IMR-90 (cell line): ENCODE measurements at regions not wholly inside any gene's neighbourhood (a gene's known extent, or its start where the extent isn't known, plus 50 kb on each side); places are given as distances from the start of the nearest gene placed in this dataset.

Experiments
- ATAC-seq: fragments of 200-7000 bp; cut with Tn5 transposase; 2 replicates; pipeline ENCODE4 v1.9.1; 2020; ENCODE audit warnings: low read depth, mild to moderate bottlenecking, moderate library complexity
- BruUV-seq: library from RNA; stranded (reverse); fragments of 400-500 nt; replicated peaks from 2 replicates; lab custom pipeline; 2021; lab: Mats Ljungman, UMichigan
- CTCF ChIA-PET: fragments of 300-600 bp; formaldehyde crosslinking; extraction: SDS; loops from one replicate; lab custom pipeline; 2021; ENCODE audit warnings: antibody characterized with exemption; lab: Yijun Ruan, JAX
- POLR2A ChIA-PET: fragments of 300-600 bp; sonication (Branson Sonifier 250); formaldehyde crosslinking; loops from one replicate; lab custom pipeline; 2022; ENCODE audit warnings: antibody characterized with exemption; ENCODE audit not compliant: unreplicated experiment; lab: Charles Lee
- DNase-seq: peaks from one replicate; pipeline ENCODE4 v3.0.0; 2013
- H2AFZ ChIP-seq: replicated peaks from 2 replicates; pipeline ENCODE3; 2013; ENCODE audit warnings: low read length, mild to moderate bottlenecking; ENCODE audit not compliant: poor library complexity
- H2AK5ac ChIP-seq: 2 replicates; pipeline ENCODE4 v1.6.1; 2013; ENCODE audit warnings: low read depth, low read length, inconsistent platforms
- H2AK9ac ChIP-seq: replicated peaks from 2 replicates; pipeline ENCODE3; 2013; ENCODE audit warnings: mild to moderate bottlenecking, low read depth, low read length, moderate library complexity; ENCODE audit not compliant: poor library complexity
- H2BK120ac ChIP-seq: 2 replicates; pipeline ENCODE4 v1.6.1; 2013; ENCODE audit warnings: low read depth, low read length, inconsistent platforms
- H2BK15ac ChIP-seq: 3 replicates; pipeline ENCODE4 v1.6.1; 2013; ENCODE audit warnings: low read depth, low read length, inconsistent platforms
- H2BK20ac ChIP-seq: 2 replicates; pipeline ENCODE4 v1.6.1; 2013; ENCODE audit warnings: low read depth, mild to moderate bottlenecking, inconsistent platforms, low read length, moderate library complexity
- H2BK5ac ChIP-seq: 2 replicates; pipeline ENCODE4 v1.6.1; 2013; ENCODE audit warnings: mild to moderate bottlenecking, low read depth, low read length, inconsistent platforms; ENCODE audit not compliant: poor library complexity, severe bottlenecking
- H3K14ac ChIP-seq: replicated peaks from 2 replicates; pipeline ENCODE4 v1.6.1; 2013; ENCODE audit warnings: low read depth, low read length, inconsistent platforms
- H3K18ac ChIP-seq: 2 replicates; pipeline ENCODE4 v1.6.1; 2013; ENCODE audit warnings: low read depth, low read length, control low read depth
- H3K23ac ChIP-seq: 2 replicates; pipeline ENCODE4 v1.6.1; 2013; ENCODE audit warnings: low read depth, low read length, inconsistent platforms
- H3K27ac ChIP-seq: 2 replicates; pipeline ENCODE4 v1.5.1; 2013; ENCODE audit warnings: mild to moderate bottlenecking, control low read depth, low read length; ENCODE audit not compliant: insufficient read depth
- H3K27me3 ChIP-seq: 2 replicates; pipeline ENCODE4 v1.6.1; 2013; ENCODE audit warnings: low read length; ENCODE audit not compliant: control insufficient read depth, insufficient read depth
- H3K36me3 ChIP-seq: 2 replicates; pipeline ENCODE4 v1.6.1; 2013; ENCODE audit warnings: low read length, mixed read lengths; ENCODE audit not compliant: control insufficient read depth, insufficient read depth
- H3K4ac ChIP-seq: 2 replicates; pipeline ENCODE4 v1.6.1; 2013; ENCODE audit warnings: low read depth, low read length, inconsistent platforms
- H3K4me1 ChIP-seq: 2 replicates; pipeline ENCODE4 v1.6.1; 2013; ENCODE audit warnings: low read length, mixed read lengths; ENCODE audit not compliant: control insufficient read depth, insufficient read depth
- H3K4me2 ChIP-seq: 2 replicates; pipeline ENCODE4 v1.6.1; 2013; ENCODE audit warnings: low read depth, mild to moderate bottlenecking, control low read depth, low read length, moderate library complexity
- H3K4me3 ChIP-seq: 2 replicates; pipeline ENCODE4 v1.5.1; 2013; ENCODE audit warnings: low read depth, mild to moderate bottlenecking, control low read depth, low read length, moderate library complexity; ENCODE audit not compliant: insufficient read depth
- H3K56ac ChIP-seq: 2 replicates; pipeline ENCODE4 v1.6.1; 2013; ENCODE audit warnings: low read length, inconsistent platforms; ENCODE audit not compliant: insufficient read depth; ENCODE audit errors: extremely low read depth
- H3K79me1 ChIP-seq, 2 experiments: 2 replicates each; pipeline ENCODE4 v1.6.1; 2013; ENCODE audit warnings: low read length in 2 of 2, inconsistent platforms in 1 of 2, low read depth in 1 of 2
- H3K9ac ChIP-seq: 2 replicates; pipeline ENCODE4 v1.6.1; 2013; ENCODE audit warnings: low read depth, low read length, control low read depth
- H3K9me1 ChIP-seq: 2 replicates; pipeline ENCODE4 v1.6.1; 2013; ENCODE audit warnings: low read length, inconsistent platforms; ENCODE audit not compliant: insufficient read depth
- H3K9me3 ChIP-seq: 2 replicates; pipeline ENCODE4 v1.6.1; 2013; ENCODE audit warnings: low read length; ENCODE audit not compliant: control insufficient read depth, insufficient read depth
- H4K20me1 ChIP-seq: 2 replicates; pipeline ENCODE4 v1.6.1; 2013; ENCODE audit warnings: low read length, inconsistent platforms; ENCODE audit not compliant: insufficient read depth
- H4K5ac ChIP-seq: 2 replicates; pipeline ENCODE4 v1.6.1; 2013; ENCODE audit warnings: mild to moderate bottlenecking, low read depth, low read length, control low read depth
- H4K8ac ChIP-seq, 2 experiments: 2 replicates each; pipeline ENCODE4 v1.6.1; 2013; ENCODE audit warnings: low read depth in 2 of 2, low read length in 2 of 2, control low read depth in 1 of 2, inconsistent platforms in 1 of 2
- H4K91ac ChIP-seq: 2 replicates; pipeline ENCODE4 v1.6.1; 2013; ENCODE audit warnings: low read depth, low read length, inconsistent platforms; ENCODE audit not compliant: insufficient read depth
- BHLHE40 ChIP-seq: fragments of 150-350 bp; IDR thresholded peaks from 2 replicates; pipeline ENCODE4 v1.6.1; 2016; ENCODE audit warnings: mild to moderate bottlenecking, low read depth, low read length
- CTCF ChIP-seq: conservative IDR thresholded peaks from 2 replicates; pipeline ENCODE4 v1.5.1; 2012; ENCODE audit warnings: mild to moderate bottlenecking, low read depth, low read length, improper control_type of control experiment
- FOS ChIP-seq: fragments of 150-350 bp; IDR thresholded peaks from 2 replicates; pipeline ENCODE4 v1.6.1; 2016; ENCODE audit warnings: low read depth, low read length
- MAFK ChIP-seq: IDR thresholded peaks from 2 replicates; pipeline ENCODE4 v1.6.1; 2012; ENCODE audit warnings: low read depth, low read length, improper control_type of control experiment
- MAZ ChIP-seq: IDR thresholded peaks from 2 replicates; pipeline ENCODE4 v1.6.1; 2012; ENCODE audit warnings: low read depth, mild to moderate bottlenecking, low read length, improper control_type of control experiment, moderate library complexity, borderline replicate concordance
- POLR2A ChIP-seq: IDR thresholded peaks from 2 replicates; pipeline ENCODE4 v1.6.1; 2012; ENCODE audit warnings: mild to moderate bottlenecking, low read depth, low read length
- SMC3 ChIP-seq: fragments of 150-350 bp; IDR thresholded peaks from 2 replicates; pipeline ENCODE4 v1.6.1; 2016; ENCODE audit warnings: low read depth, mild to moderate bottlenecking, antibody characterized with exemption, low read length, moderate library complexity
- USF2 ChIP-seq: fragments of 150-350 bp; IDR thresholded peaks from 2 replicates; pipeline ENCODE4 v1.6.1; 2017; ENCODE audit warnings: mild to moderate bottlenecking, antibody characterized with exemption, low read length, low read depth
- WGBS, 2 experiments: methylation state at CpG; one replicate each; pipeline versions ENCODE4 v1.1.5 to v1.1.7; 2013; ENCODE audit warnings: missing lambda C conversion rate in 2 of 2; ENCODE audit not compliant: insufficient read length in 1 of 2; ENCODE audit errors: extremely low coverage in 2 of 2; 5-methylcytosine and 5-hydroxymethylcytosine counted together
- dilution Hi-C: fragments of 300-500 bp; cut with HindIII; formaldehyde crosslinking; loops from one replicate; pipeline ENCODE4 v1.14.3; 2018; ENCODE audit warnings: low sequenced_read_pairs; ENCODE audit not compliant: unreplicated experiment
- in situ Hi-C: fragments of 300-500 bp; cut with MboI; formaldehyde crosslinking; loops from 3 replicates; pipeline ENCODE4 v1.14.3; 2019; ENCODE audit warnings: low sequenced_read_pairs, inconsistent platforms, mixed read lengths
- intact Hi-C: fragments of 100-400 bp; cut with micrococcal nuclease; formaldehyde crosslinking; loops from 2 replicates; pipeline ENCODE4 v1.10.0; 2022

GRCh38 chr11:70739091-70739490, 340.8 kb downstream of the CTTN start:
- Histone ChIP-seq H2BK15ac (no peak overlapping the region), H2AK9ac (no peak overlapping the region), H2BK5ac (no peak overlapping the region), H3K4me2 (no peak overlapping the region), H3K79me1 (no peaks in the 10 kb centered on the region), H3K4me1 (no peaks in the 10 kb centered on the region), H3K9me3 (no peaks in the 10 kb centered on the region; the same call in 1 of the 2 replicates), H2AK5ac (no peak overlapping the region), H3K4me3 (no peak overlapping the region), H4K20me1 (no peaks in the 10 kb centered on the region; the same call in 1 of the 2 replicates), H3K27ac (no peak overlapping the region), H3K56ac (no peak overlapping the region), H3K4ac (no peak overlapping the region), H2BK120ac (no peak overlapping the region), H3K18ac (no peak overlapping the region), H3K9me1 (no peaks in the 10 kb centered on the region), H2BK20ac (no peak overlapping the region), H3K9ac (no peak overlapping the region), H3K36me3 (no peaks in the 10 kb centered on the region), H3K23ac (no peak overlapping the region), H2AFZ (no peak overlapping the region), H4K91ac (no peak overlapping the region), H4K5ac (no peak overlapping the region), H3K14ac (no peak overlapping the region), H3K27me3 (peaks cover 4% of the 10 kb centered on the region; the same call in 1 of the 2 replicates), H4K8ac (no peak overlapping the region)
- 67% methylated on average over 3 of the region's 8 CpGs; no CpG with 5 or more reads in 1 of the 2 experiments for WGBS, 2 experiments
- DNase-seq: no peak
- BruUV-seq: no TSS peak
- ChIA-PET POLR2A (no interaction called here), CTCF (no interaction called here)
- no peak for ATAC-seq
- dilution Hi-C loops (no loop called here), in situ Hi-C loops (no loop called here), intact Hi-C loops (no loop called here)
- TF ChIP-seq BHLHE40 (no peak), MAFK (no peak), CTCF (no peak), MAZ (no peak), SMC3 (no peak), POLR2A (no peak), USF2 (no peak), FOS (no peak)
